Activated naive CD4-positive, alpha-beta T cell treated with anti-CD3 and anti-CD28 coated beads, Interleukin-2, amount 50 U/mL, for 24 hours (primary cell): ENCODE measurements at regions not wholly inside any gene's neighbourhood (a gene's known extent, or its start where the extent isn't known, plus 50 kb on each side); places are given as distances from the start of the nearest gene placed in this dataset.

Source experiments
- H3K27ac Mint-ChIP-seq: one replicate; pipeline ENCODE4 v1.8.0; 2021; ENCODE audit warnings: mild to moderate bottlenecking, mixed read lengths
- H3K27me3 Mint-ChIP-seq: one replicate; pipeline ENCODE4 v1.8.0; 2021; ENCODE audit warnings: mixed read lengths
- H3K36me3 Mint-ChIP-seq: one replicate; pipeline ENCODE4 v1.8.0; 2021; ENCODE audit warnings: mixed read lengths
- H3K4me1 Mint-ChIP-seq: one replicate; pipeline ENCODE4 v1.8.0; 2021; ENCODE audit warnings: mixed read lengths
- H3K4me3 Mint-ChIP-seq: one replicate; pipeline ENCODE4 v1.8.0; 2021; ENCODE audit warnings: mild to moderate bottlenecking, mixed read lengths
- H3K9me3 Mint-ChIP-seq: one replicate; pipeline ENCODE4 v1.8.0; 2021; ENCODE audit warnings: mixed read lengths

DNA sequence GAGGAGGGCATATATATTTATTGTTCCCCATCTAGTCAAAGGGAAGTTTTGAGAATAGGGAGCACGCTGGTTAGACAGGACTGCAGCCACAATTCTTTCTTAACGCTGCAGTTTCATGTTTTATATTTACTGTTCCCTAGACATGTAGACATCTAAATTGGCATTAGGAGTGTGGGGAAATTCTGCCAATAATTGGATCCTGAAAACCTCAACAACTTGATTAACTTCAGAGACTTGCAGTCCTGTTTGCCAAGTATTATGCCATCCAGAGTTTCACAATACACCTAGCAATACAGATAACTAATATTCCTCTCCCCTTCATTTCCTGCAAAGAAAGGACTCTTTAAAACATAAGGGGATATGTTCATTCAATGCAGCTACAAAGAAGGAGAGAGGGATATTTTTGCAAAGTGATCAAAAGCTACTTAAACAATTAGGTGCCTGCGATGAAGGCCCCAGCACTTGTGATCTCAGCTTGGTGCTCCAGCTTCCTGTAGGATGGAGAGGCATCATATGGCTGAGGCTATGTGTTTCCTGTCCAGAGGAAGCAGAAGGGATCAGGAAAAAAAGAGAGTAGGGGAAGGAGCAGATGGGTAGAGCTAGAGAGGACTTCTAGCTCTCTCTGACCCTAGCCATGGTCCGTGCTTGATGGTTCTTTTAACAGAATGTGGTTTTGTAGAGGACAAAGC is 264.4 kb downstream of the MTX2 start:
- Mint-ChIP-seq H3K4me3 (no peak overlapping the region), H3K27ac (no peak overlapping the region), H3K4me1 (no peaks in the 10 kb centered on the region), H3K36me3 (no peaks in the 10 kb centered on the region), H3K27me3 (peaks cover 7% of the 10 kb centered on the region), H3K9me3 (no peaks in the 10 kb centered on the region)

DNA sequence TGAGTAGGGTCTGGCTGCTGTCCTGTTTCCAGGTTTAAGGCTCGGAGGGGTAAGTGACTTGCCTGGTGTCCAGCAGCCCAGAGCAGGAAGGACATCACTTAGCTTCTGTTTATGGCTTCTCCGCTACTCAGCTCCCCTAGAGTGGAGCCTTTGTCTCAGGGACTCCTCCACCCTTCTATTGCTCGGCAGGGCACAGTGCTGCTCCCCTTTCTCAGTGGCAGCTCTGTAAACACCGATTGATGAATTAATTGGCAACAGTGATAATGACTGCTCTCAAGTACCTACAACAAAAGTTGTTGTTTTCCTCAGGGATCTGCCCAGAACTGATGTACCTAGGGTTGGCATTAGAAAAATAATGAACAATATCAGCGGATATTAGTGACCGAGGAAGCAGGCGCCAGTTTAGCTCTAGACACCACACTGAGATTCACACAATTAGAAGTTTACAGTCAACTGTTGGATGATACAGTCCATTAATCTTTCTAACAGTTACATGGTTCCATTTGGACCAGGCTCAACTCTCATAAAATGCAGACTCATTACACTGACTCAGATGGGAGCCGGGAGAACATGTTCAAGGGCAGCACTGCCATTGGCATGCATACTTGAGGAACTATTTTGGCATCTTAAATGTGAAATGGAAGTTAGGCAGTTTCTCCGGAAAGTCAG is 265.7 kb downstream of the MTX2 start:
- no peaks in the 10 kb centered on the region for H3K4me1 Mint-ChIP-seq
- H3K9me3 Mint-ChIP-seq = no peaks in the 10 kb centered on the region
- H3K27ac Mint-ChIP-seq = no peak overlapping the region
- H3K4me3 Mint-ChIP-seq = no peak overlapping the region
- H3K27me3 Mint-ChIP-seq = peaks cover 3% of the 10 kb centered on the region
- no peaks in the 10 kb centered on the region for H3K36me3 Mint-ChIP-seq

DNA sequence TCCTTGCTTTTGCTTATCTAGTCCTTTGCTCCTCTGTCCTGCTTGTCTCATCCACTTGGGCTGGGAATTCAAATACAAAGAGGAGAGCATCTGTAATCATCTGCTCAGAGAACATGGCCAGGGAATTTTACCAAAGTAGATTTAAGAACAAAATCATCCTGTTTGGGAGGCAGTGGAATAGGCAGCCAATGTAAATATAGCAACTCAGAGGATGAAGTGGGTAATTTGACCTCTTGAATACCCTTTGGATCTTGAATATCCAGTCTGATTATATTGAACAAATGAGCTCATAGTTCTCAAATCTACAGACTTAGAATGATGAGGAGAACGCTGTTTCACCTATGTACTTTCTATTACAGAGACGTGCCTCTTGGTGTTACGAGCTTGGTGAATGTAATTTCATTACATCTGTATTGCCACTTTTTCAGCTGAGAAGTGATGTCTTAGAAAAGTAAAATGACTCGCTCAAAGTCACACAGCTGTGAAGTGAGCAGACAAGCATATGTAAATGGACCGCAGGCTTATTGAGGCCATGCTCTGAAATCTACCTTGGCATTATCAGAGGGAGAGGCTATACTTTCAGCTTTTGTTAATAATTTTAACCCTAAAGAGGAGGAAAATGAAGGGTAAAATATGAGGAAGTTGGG is 266.3 kb downstream of the MTX2 start:
- H3K4me3 Mint-ChIP-seq = no peak overlapping the region
- no peak overlapping the region for H3K27ac Mint-ChIP-seq
- H3K36me3 Mint-ChIP-seq = no peaks in the 10 kb centered on the region
- H3K4me1 Mint-ChIP-seq = no peaks in the 10 kb centered on the region
- no peaks in the 10 kb centered on the region for H3K9me3 Mint-ChIP-seq
- H3K27me3 Mint-ChIP-seq = peaks cover 2% of the 10 kb centered on the region

DNA sequence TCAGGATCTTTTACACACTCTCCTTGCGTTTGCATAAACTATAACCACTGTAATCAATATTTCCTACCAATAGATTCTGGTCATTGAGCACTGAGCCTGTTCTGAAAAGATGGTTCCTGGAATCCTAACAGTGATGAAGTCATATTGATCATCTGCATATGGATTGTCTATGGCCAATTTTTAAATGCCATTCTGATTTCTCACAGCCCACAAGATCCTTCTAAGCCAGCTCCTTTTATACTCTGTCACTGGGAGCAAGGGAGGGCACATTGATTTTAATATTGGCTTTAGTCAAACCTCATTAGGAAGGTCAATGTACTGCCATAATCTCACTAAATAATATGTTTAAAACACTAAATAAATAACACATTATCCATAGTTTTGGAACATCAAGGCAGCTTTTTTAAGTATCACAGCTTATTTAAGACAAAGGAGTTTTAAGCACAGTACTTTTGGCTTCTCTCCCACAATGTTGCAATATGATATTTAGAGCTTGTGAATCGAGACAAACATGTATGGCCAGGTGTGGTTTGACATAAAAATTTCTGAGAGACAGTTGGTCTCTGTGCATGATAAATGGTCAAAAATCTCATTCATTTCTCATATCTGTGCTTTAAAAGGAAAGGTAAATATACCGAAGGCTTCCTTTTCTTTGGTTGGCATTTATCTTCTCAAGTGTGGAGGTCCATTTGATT is 267.3 kb downstream of the MTX2 start:
- peaks cover 3% of the 10 kb centered on the region for H3K27me3 Mint-ChIP-seq
- no peaks in the 10 kb centered on the region for H3K4me1 Mint-ChIP-seq
- H3K9me3 Mint-ChIP-seq = no peaks in the 10 kb centered on the region
- H3K27ac Mint-ChIP-seq = no peak overlapping the region
- no peak overlapping the region for H3K4me3 Mint-ChIP-seq
- H3K36me3 Mint-ChIP-seq = no peaks in the 10 kb centered on the region

DNA sequence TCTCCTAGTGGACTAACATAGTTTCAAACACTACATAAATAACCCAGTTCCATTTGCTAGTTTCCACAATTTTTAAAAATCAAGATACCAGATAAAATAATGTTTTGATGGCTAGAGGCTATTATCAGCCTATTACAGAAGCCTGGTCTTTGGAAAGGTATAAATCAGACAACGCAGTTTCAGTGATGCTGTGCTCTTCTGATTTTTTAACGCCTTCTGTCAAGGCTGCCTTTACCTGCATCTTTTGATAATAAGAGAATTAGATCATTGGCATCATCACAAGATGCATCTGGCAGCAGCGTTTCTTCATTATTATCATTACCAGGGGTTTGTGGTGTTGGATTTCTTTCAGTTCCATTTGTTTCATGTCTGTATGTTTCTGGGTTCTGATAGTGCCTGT is 268.7 kb downstream of the MTX2 start:
- Mint-ChIP-seq H3K27me3 (peaks cover 8% of the 10 kb centered on the region), H3K27ac (no peak overlapping the region), H3K4me1 (no peaks in the 10 kb centered on the region), H3K36me3 (no peaks in the 10 kb centered on the region), H3K9me3 (no peaks in the 10 kb centered on the region), H3K4me3 (no peak overlapping the region)

DNA sequence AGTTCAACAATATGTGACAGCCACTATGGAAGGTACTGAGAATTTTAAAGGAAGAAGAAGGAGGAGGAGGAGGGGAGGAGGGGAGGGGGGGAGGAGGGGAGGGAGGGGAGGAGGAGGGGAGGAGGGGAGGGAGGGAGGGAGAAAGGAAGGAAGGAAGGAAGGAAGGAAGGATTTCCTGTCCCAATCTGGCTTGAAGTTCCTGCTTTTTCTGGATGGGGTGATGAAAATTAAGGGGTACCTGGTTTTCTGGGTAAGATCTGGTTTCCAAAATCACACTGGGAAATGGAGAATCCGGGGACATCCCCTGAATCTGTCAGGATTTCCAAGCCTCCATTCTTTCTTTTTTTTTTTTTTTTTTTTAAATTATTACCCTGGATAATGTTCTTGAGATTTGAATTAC is 271.8 kb downstream of the MTX2 start:
- peaks cover 7% of the 10 kb centered on the region for H3K27me3 Mint-ChIP-seq
- no peaks in the 10 kb centered on the region for H3K36me3 Mint-ChIP-seq
- no peak overlapping the region for H3K27ac Mint-ChIP-seq
- H3K4me3 Mint-ChIP-seq = no peak overlapping the region
- H3K4me1 Mint-ChIP-seq = no peaks in the 10 kb centered on the region
- no peaks in the 10 kb centered on the region for H3K9me3 Mint-ChIP-seq

DNA sequence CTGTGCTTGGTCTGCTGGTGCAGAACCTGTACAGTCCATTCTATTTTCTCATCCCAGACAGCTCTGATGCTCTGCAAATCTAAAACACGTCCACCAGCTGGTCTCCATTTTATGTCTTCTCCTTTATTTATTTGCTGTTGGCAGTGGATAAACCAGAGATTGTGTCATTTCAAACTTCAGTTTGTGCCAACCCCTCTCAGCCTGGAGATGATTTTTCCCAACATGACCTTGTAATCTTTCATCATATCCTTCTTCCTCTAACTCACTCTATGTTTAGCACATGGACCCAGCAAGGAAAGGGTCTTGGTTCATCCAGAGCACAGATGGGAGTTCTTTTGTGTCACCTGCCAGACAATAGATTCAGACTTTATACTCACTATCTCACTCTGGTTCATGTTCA is 273.2 kb downstream of the MTX2 start:
- Mint-ChIP-seq H3K36me3 (no peaks in the 10 kb centered on the region), H3K9me3 (no peaks in the 10 kb centered on the region), H3K27ac (no peak overlapping the region), H3K4me3 (no peak overlapping the region), H3K4me1 (no peaks in the 10 kb centered on the region), H3K27me3 (peaks cover 12% of the 10 kb centered on the region)

DNA sequence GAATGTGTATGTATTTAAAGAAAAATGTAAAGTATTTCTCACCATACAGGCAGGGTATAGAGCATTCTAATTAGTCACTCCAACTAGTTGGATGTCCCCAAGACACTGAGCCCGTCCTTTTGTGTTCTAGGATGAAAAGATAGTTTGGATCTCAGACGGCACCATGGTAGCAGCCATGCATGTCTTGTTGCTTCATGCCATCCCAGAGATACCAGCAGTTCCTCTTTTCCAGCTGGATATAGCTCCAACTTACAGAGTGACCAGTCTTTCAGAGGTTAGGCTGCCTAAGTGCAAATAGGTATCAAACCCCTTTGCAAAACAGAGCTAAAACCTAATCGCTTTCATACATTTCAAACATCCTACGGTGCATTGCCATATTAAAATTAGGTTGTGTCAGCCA is 275.3 kb downstream of the MTX2 start:
- Mint-ChIP-seq H3K36me3 (no peaks in the 10 kb centered on the region), H3K9me3 (no peaks in the 10 kb centered on the region), H3K4me1 (no peaks in the 10 kb centered on the region), H3K27me3 (peaks cover 13% of the 10 kb centered on the region), H3K27ac (no peak overlapping the region), H3K4me3 (no peak overlapping the region)

DNA sequence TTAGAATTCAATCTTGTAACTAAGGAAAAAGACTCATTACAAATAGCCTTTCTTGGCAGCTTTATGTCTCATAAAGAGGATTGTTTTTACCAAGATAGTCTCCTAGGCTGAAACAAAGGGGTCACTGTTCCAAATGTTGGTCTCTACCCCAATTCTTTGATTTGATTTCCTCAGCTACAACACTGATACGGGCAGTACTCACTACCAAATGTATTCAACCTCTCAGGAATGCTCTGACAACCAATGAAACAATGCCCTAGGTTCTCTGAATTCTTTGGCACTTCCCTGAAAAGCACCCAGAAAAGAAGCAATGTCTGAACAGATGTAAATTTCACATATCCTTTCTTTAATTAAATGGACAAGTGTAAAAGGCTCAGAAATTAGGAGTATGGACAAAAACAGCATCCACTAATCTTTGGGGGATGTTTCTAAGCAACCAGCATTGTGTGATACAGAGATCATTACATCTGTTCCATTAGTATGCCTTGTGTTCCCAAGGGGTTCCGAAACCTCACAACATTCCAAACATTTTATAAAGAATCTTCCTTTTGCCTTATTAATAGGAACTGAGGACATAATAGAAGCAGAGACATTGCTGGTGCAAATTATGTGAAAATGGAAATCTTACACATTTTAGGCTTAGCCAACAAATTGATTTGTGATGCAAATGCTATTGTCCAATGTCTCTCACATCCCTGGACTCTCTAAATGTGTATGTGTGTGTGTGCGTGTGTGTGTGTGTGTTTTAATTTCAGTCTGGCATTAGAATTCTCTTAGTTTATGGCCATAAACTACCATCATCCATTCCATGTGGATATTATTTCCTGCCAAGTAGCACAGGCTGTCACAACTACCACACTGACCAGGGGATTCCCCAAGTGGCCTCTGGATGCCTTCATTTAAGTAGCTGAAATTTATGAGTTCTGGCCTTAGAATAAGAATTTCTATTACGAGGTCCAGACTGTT is 276.0 kb downstream of the MTX2 start:
- Mint-ChIP-seq H3K9me3 (no peaks in the 10 kb centered on the region), H3K4me1 (no peaks in the 10 kb centered on the region), H3K27ac (no peak overlapping the region), H3K27me3 (peaks cover 13% of the 10 kb centered on the region), H3K36me3 (no peaks in the 10 kb centered on the region), H3K4me3 (no peak overlapping the region)

DNA sequence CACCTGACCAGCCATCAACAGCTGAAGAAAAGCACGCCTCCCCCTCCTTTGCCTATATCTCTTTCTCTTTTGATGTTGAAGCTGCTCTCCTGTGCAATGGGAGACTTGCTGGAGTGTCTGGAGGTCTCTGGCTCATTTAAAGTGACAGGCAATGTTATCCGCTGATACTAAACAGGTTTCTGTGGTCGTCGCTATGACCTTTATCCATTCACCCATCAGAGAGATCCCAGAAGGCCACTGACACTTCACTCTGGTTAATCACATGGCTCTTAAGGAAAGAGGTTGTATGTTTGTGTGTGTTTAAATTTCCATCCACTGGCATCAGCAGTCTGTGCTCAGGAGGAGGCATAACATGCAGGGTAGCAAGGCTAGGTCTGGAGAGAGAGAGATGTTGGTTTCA is 277.3 kb downstream of the MTX2 start:
- H3K4me3 Mint-ChIP-seq = no peak overlapping the region
- no peaks in the 10 kb centered on the region for H3K9me3 Mint-ChIP-seq
- peaks cover 13% of the 10 kb centered on the region for H3K27me3 Mint-ChIP-seq
- H3K36me3 Mint-ChIP-seq = no peaks in the 10 kb centered on the region
- no peak overlapping the region for H3K27ac Mint-ChIP-seq
- no peaks in the 10 kb centered on the region for H3K4me1 Mint-ChIP-seq

DNA sequence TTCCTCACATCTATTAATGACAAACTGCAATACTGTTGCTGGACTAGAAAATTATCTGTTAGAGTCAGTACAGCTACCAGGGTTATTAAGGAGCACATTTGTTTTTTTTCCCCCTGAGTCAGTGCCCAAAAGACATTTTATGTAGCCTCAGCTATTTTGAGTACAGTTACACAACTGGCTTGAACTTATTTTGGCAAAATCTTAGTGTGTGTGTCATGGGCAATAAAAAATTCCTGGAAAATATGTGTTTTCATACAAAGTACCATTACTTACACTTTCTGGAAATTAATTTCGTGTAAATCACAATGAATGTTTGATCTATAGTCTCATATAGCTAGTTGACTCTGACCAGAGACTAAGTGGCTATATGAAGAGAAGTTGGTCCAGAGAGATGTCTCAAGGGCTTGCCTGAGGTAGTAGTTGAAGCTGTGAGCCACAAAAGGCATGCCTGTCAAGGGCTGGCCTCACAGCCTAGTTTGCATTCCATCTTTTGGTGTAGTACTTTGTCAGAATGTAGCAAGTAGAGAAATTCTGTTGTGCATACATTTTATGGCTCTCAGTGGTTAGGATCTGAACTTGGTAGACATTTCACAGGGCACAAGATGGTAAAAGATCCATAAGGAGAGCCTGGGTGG is 283.4 kb downstream of the MTX2 start:
- peaks cover 28% of the 10 kb centered on the region for H3K27me3 Mint-ChIP-seq
- H3K9me3 Mint-ChIP-seq = no peaks in the 10 kb centered on the region
- peaks cover 13% of the 10 kb centered on the region for H3K4me1 Mint-ChIP-seq
- no peak overlapping the region for H3K27ac Mint-ChIP-seq
- no peaks in the 10 kb centered on the region for H3K36me3 Mint-ChIP-seq
- no peak overlapping the region for H3K4me3 Mint-ChIP-seq

DNA sequence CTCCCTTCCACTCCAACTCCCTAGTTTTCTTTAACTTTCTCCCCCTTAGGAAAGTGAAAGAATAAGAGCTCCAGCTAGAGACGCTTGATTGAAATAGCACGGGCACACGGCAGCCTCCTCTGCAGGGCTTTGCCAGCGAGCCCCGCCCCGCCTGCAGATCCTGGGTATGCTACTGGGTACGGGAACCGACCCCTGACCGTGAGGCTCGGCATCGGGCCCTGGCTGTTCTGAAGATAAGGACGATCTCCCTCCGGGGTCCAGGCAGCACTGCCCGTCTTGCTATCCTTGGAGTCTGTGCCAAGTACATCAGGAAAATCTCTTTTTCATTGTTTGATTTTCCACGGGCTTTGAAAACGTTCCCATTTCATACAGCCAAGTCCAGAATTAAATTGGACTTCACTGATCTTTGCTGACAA is 284.5 kb downstream of the MTX2 start:
- Mint-ChIP-seq H3K36me3 (no peaks in the 10 kb centered on the region), H3K4me3 (peak overlapping the region; percentile 86), H3K4me1 (peaks cover 13% of the 10 kb centered on the region), H3K27me3 (peaks cover 27% of the 10 kb centered on the region), H3K27ac (no peak overlapping the region), H3K9me3 (no peaks in the 10 kb centered on the region)

DNA sequence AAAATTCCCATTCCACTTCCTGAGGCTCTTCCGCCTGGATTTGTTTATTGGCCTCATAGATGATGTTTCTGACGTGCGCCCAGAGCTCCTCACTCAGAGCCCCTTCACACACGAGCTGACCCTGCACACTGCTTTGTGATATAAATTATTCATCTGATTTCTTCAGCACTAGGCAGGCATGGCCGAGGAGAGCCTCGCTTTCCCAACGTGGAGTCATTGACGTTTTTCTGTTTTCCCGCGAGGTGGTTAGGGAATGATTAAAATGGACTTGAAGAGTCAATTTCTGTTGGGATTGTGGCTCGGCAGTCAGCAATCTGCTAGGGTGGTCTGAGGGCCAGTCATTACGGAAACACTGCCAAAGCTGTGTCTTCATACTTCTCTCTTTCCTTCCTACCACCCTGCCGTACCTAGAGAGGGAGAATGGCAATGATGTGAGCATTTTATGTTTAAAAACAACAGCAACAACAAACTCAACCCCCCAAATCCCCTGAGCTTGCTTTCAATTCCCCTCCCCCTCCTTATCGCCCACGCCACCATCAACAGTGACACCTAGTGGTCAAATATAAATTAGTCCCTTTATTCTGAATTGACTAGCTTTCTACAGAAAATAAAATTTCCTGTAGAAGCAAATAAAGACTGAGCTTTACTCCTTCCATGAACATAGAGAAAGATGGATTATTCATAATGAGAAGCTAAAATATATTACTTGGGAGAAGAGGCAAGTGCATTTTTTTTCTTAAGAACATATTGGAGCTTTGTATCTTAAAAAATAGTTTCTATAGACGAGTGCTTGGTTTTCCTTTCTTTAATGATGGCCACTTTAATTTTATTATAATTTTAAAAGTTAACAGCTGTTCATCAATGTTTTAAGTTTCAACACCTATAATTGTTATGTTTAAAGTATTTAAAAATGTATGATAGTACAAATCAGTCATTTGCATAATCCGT is 285.1 kb downstream of the MTX2 start:
- Mint-ChIP-seq H3K27me3 (peaks cover 27% of the 10 kb centered on the region), H3K36me3 (no peaks in the 10 kb centered on the region), H3K9me3 (no peaks in the 10 kb centered on the region), H3K4me3 (peak overlapping the region; percentile 86), H3K4me1 (peaks cover 13% of the 10 kb centered on the region), H3K27ac (peak overlapping the region; percentile 0)

DNA sequence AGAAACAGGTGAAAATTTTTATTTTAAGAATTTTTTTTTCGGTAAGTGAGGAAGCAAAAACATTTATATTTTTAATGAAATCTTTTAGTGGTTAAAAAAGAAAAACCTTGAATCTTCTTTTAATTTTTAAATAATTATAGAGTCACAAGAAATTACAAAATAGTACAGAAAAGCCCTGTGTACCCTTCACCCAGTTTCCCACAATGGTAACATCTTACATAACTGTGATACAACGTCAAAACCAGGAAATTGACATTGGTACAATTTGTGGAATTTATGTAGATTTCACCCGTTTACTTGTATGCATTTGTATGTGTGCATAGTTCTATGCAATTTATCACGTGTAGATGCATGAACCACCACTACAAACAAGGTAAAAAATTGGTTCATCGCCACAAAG is 285.9 kb downstream of the MTX2 start:
- Mint-ChIP-seq H3K9me3 (no peaks in the 10 kb centered on the region), H3K4me3 (no peak overlapping the region), H3K27ac (no peak overlapping the region), H3K4me1 (peaks cover 13% of the 10 kb centered on the region), H3K36me3 (no peaks in the 10 kb centered on the region), H3K27me3 (peaks cover 31% of the 10 kb centered on the region)
